Fibroblast of lung (primary cell): ENCODE measurements at regions not wholly inside any gene's neighbourhood (a gene's known extent, or its start where the extent isn't known, plus 50 kb on each side); places are given as distances from the start of the nearest gene placed in this dataset.

Experiments
- DNase-seq, 2 donors: peaks; one replicate each; pipeline versions ENCODE4 v3.0.0 to v3.0.0-alpha.2; 2010; ENCODE audit warnings: low read depth in 2 of 2
- H2AFZ ChIP-seq: 2 replicates; pipeline ENCODE4 v1.5.1; 2012; ENCODE audit warnings: low read length, control low read depth, inconsistent platforms
- H3K27ac ChIP-seq: 2 replicates; pipeline ENCODE4 v1.5.1; 2011; ENCODE audit warnings: low read length, control low read depth; ENCODE audit not compliant: insufficient read depth
- H3K27me3 ChIP-seq: 2 replicates; pipeline ENCODE4 v1.5.1; 2011; ENCODE audit warnings: mild to moderate bottlenecking, low read length; ENCODE audit not compliant: control insufficient read depth, insufficient read depth
- H3K36me3 ChIP-seq: 2 replicates; pipeline ENCODE4 v1.5.1; 2011; ENCODE audit warnings: low read length; ENCODE audit not compliant: control insufficient read depth, insufficient read depth
- H3K4me1 ChIP-seq: 2 replicates; pipeline ENCODE4 v1.5.1; 2011; ENCODE audit warnings: low read length; ENCODE audit not compliant: control insufficient read depth, insufficient read depth; ENCODE audit errors: extremely low read depth
- H3K4me2 ChIP-seq: 2 replicates; pipeline ENCODE4 v1.5.1; 2011; ENCODE audit warnings: low read length, control low read depth; ENCODE audit not compliant: insufficient read depth; ENCODE audit errors: extremely low read depth
- H3K4me3 ChIP-seq, 4 experiments: fragments of 200-600 bp in 1 of 4; sonication (generic) in 1 of 4; replicated peaks in 1 of 4; 2 replicates each; pipeline ENCODE4 v1.5.1; 2011 to 2016; ENCODE audit warnings: low read length in 4 of 4, low read depth in 3 of 4, mild to moderate bottlenecking in 3 of 4, control low read depth in 2 of 4, inconsistent platforms in 1 of 4, mixed read lengths in 1 of 4; ENCODE audit not compliant: insufficient read depth in 1 of 4; ENCODE audit errors: control extremely low read depth in 1 of 4
- H3K79me2 ChIP-seq: 2 replicates; pipeline ENCODE4 v1.5.1; 2012; ENCODE audit warnings: mild to moderate bottlenecking, low read length, inconsistent platforms; ENCODE audit not compliant: control insufficient read depth, insufficient read depth
- H3K9ac ChIP-seq: 2 replicates; pipeline ENCODE4 v1.5.1; 2011; ENCODE audit warnings: mild to moderate bottlenecking, low read length, control low read depth; ENCODE audit not compliant: insufficient read depth
- H3K9me3 ChIP-seq: 2 replicates; pipeline ENCODE4 v1.5.1; 2012; ENCODE audit warnings: low read depth, low read length; ENCODE audit not compliant: control insufficient read depth, insufficient read depth
- H4K20me1 ChIP-seq: 2 replicates; pipeline ENCODE4 v1.5.1; 2011; ENCODE audit warnings: low read length; ENCODE audit not compliant: control insufficient read depth, insufficient read depth; ENCODE audit errors: extremely low read depth
- EZH2 ChIP-seq: IDR thresholded peaks from 2 replicates; pipeline ENCODE4 v1.5.1; 2012; ENCODE audit warnings: low read length, control low read depth, mild to moderate bottlenecking; ENCODE audit errors: missing control alignments
- TF ChIP-seq, protein P1 (sequence below), 2 donors: IDR thresholded peaks in 1 of 2; conservative IDR thresholded peaks in 1 of 2; 1 replicate in 1 of 2; 2 replicates in 1 of 2; pipeline ENCODE4 v1.5.1; 2011 to 2012; ENCODE audit warnings: low read length in 2 of 2, control low read depth in 1 of 2, inconsistent platforms in 1 of 2, low read depth in 1 of 2, mild to moderate bottlenecking in 1 of 2

DNA sequence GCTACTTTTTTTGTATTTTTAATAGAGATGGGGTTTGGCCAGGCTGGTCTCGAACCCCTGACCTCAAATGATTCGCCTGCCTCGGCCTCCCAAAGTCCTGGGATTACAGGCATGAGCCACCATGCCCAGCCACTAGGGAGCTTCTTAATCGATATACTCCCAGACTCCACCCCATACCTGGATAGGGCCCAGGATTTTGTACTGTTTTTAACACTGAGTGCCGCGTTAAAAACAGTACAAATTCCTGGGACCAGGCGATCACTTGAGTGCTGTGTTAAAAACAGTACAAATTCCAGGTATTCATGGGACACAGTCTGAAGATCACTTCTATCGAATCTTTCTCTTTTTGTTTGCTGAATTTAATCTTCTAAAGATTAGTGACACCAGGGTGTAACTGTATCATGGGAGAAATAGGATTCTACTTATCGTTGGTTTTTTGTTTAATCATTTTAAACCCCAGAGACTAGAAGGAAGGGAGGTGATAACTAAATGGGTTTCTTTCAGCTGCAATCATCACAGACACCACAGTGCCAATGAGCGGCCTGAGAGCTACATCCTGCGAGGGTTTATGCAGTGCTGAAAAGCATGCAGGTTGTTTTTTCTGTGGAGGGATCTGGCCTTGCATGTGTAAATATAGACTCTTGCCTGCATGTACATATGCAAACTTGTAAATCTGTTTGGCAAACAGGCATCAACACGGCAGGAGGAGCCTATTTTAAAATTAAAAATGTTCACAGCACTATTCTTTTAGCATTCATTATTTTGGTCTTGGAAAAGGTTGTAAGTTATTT, 303.8 kb upstream of the WWC1 start:
- Histone ChIP-seq H3K4me3 (no peak overlapping the region), H3K9me3 (no peaks in the 10 kb centered on the region), H3K4me2 (no peak overlapping the region), H3K36me3 (no peaks in the 10 kb centered on the region), H3K27me3 (no peaks in the 10 kb centered on the region), H3K79me2 (no peaks in the 10 kb centered on the region), H3K9ac (no peak overlapping the region), H3K4me1 (no peaks in the 10 kb centered on the region), H2AFZ (no peak overlapping the region), H4K20me1 (no peaks in the 10 kb centered on the region), H3K27ac (no peak overlapping the region)
- no peak for DNase-seq
- TF ChIP-seq, protein P1, sequence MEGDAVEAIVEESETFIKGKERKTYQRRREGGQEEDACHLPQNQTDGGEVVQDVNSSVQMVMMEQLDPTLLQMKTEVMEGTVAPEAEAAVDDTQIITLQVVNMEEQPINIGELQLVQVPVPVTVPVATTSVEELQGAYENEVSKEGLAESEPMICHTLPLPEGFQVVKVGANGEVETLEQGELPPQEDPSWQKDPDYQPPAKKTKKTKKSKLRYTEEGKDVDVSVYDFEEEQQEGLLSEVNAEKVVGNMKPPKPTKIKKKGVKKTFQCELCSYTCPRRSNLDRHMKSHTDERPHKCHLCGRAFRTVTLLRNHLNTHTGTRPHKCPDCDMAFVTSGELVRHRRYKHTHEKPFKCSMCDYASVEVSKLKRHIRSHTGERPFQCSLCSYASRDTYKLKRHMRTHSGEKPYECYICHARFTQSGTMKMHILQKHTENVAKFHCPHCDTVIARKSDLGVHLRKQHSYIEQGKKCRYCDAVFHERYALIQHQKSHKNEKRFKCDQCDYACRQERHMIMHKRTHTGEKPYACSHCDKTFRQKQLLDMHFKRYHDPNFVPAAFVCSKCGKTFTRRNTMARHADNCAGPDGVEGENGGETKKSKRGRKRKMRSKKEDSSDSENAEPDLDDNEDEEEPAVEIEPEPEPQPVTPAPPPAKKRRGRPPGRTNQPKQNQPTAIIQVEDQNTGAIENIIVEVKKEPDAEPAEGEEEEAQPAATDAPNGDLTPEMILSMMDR (conservative IDR thresholded peaks at IDR 0.05 in 1 of 2, IDR thresholded peaks at IDR 0.05 in 1 of 2; ENCODE audit: low read depth in 1 of 2, low read length in 2 of 2), result no peak

DNA sequence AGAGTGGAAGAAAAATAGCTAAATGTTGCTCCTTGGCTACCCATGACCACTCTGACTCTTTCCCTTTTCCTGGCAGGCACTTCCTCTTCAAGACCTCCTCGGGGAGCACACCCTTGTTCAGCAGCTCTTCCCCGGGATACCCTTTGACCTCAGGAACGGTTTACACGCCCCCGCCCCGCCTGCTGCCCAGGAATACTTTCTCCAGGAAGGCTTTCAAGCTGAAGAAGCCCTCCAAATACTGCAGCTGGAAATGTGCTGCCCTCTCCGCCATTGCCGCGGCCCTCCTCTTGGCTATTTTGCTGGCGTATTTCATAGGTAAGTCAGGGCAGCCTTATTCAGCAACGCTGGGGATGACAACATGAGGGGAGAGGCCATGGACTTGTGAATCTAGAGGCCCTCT, 298.6 kb upstream of the WWC1 start:
- Histone ChIP-seq H3K36me3 (no peaks in the 10 kb centered on the region), H4K20me1 (no peaks in the 10 kb centered on the region), H3K4me2 (no peak overlapping the region), H3K9me3 (no peaks in the 10 kb centered on the region), H3K79me2 (no peaks in the 10 kb centered on the region), H2AFZ (no peak overlapping the region), H3K27me3 (no peaks in the 10 kb centered on the region), H3K4me1 (no peaks in the 10 kb centered on the region), H3K9ac (no peak overlapping the region), H3K4me3 (no peak overlapping the region), H3K27ac (no peak overlapping the region)
- no peak for TF ChIP-seq EZH2
- TF ChIP-seq, protein P1 (conservative IDR thresholded peaks at IDR 0.05 in 1 of 2, IDR thresholded peaks at IDR 0.05 in 1 of 2; ENCODE audit: low read depth in 1 of 2, low read length in 2 of 2), result no peak
- no peak for DNase-seq

DNA sequence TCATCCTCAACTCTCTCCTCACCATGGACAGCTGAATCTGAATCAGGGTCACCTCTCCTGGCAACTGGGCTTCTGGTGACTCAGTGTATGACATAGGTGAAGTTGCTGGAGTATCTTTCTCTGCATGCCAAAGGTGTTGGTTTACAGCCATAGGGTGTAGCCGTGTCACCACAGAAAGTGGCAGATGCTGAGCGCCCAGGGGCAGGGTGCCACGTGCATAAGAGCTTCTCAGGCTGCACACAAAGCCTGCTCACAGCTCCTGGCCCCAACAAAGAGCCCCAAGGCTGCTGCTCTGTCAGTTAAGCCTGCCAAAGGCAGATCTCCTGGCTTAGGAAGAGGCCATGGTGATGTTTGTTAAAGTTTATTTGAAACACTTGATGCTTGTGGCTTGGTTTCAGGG, 297.7 kb upstream of the WWC1 start:
- no peak overlapping the region for H3K9ac ChIP-seq
- H3K27me3 ChIP-seq, result no peaks in the 10 kb centered on the region
- H3K4me2 ChIP-seq, result no peak overlapping the region
- H4K20me1 ChIP-seq, result no peaks in the 10 kb centered on the region
- no peak for DNase-seq
- TF ChIP-seq, protein P1 (conservative IDR thresholded peaks at IDR 0.05 in 1 of 2, IDR thresholded peaks at IDR 0.05 in 1 of 2; ENCODE audit: low read depth in 1 of 2, low read length in 2 of 2), result no peak
- no peak for TF ChIP-seq EZH2
- no peaks in the 10 kb centered on the region for H3K79me2 ChIP-seq
- H3K4me1 ChIP-seq, result no peaks in the 10 kb centered on the region
- H3K36me3 ChIP-seq, result no peaks in the 10 kb centered on the region
- H3K9me3 ChIP-seq, result no peaks in the 10 kb centered on the region
- H2AFZ ChIP-seq, result no peak overlapping the region
- no peak overlapping the region for H3K27ac ChIP-seq
- H3K4me3 ChIP-seq, result no peak overlapping the region
